Karpas-422 (cell line): ENCODE measurements at regions not wholly inside any gene's neighbourhood (a gene's known extent, or its start where the extent isn't known, plus 50 kb on each side); places are given as distances from the start of the nearest gene placed in this dataset.

Experiments
- DNase-seq: peaks from one replicate; pipeline ENCODE4 v3.0.0-alpha.2; 2015
- H2AFZ ChIP-seq: fragments of 200-600 bp; sonication (generic); 2 replicates; pipeline ENCODE4 v1.6.1; 2014; ENCODE audit warnings: antibody characterized with exemption, low read length, mixed read lengths
- H3K27ac ChIP-seq: fragments of 200-600 bp; sonication (generic); 2 replicates; pipeline ENCODE4 v1.5.1; 2014; ENCODE audit warnings: mild to moderate bottlenecking, low read length, moderate library complexity
- H3K27me3 ChIP-seq: fragments of 200-600 bp; sonication (generic); 2 replicates; pipeline ENCODE4 v1.6.1; 2014; ENCODE audit warnings: low read length, mixed read lengths
- H3K36me3 ChIP-seq: fragments of 200-600 bp; sonication (generic); 2 replicates; pipeline ENCODE4 v1.6.1; 2014; ENCODE audit warnings: low read length, mixed read lengths; ENCODE audit not compliant: insufficient read depth
- H3K4me1 ChIP-seq: fragments of 200-600 bp; sonication (generic); 2 replicates; pipeline ENCODE4 v1.6.1; 2014; ENCODE audit warnings: mild to moderate bottlenecking, low read length, mixed read lengths
- H3K4me2 ChIP-seq: fragments of 200-600 bp; sonication (generic); 2 replicates; pipeline ENCODE4 v1.6.1; 2014; ENCODE audit warnings: low read length, low read depth, mild to moderate bottlenecking; ENCODE audit not compliant: poor library complexity, severe bottlenecking
- H3K4me3 ChIP-seq: fragments of 200-600 bp; sonication (generic); 2 replicates; pipeline ENCODE4 v1.5.1; 2014; ENCODE audit warnings: mild to moderate bottlenecking, antibody characterized with exemption, low read length, mixed read lengths
- H3K79me2 ChIP-seq: fragments of 200-600 bp; sonication (generic); 2 replicates; pipeline ENCODE4 v1.6.1; 2014; ENCODE audit warnings: mild to moderate bottlenecking, low read length, mixed read lengths
- H3K9ac ChIP-seq: fragments of 200-600 bp; sonication (generic); 2 replicates; pipeline ENCODE4 v1.6.0; 2014; ENCODE audit warnings: low read length
- H3K9me2 ChIP-seq: fragments of 200-600 bp; sonication (generic), shearing (Covaris generic); replicated peaks from 2 replicates; pipeline ENCODE4 v1.6.0; 2014; ENCODE audit warnings: mild to moderate bottlenecking, low read length, moderate library complexity; ENCODE audit not compliant: insufficient read depth
- H3K9me3 ChIP-seq: fragments of 300-700, 200-600 bp; sonication (generic); 2 replicates; pipeline ENCODE4 v1.6.1; 2014; ENCODE audit warnings: low read length, mixed read lengths
- H4K20me1 ChIP-seq: fragments of 200-600 bp; sonication (generic); 2 replicates; pipeline ENCODE4 v1.6.1; 2014; ENCODE audit warnings: mild to moderate bottlenecking, antibody characterized with exemption, low read length, low read depth; ENCODE audit not compliant: insufficient read depth

GRCh38 chr14:34329301-34329700 lies 132.7 kb downstream of the SPTSSA start:
- H2AFZ ChIP-seq: no peak overlapping the region
- H3K79me2 ChIP-seq: no peaks in the 10 kb centered on the region
- no peaks in the 10 kb centered on the region for H3K9me3 ChIP-seq
- H3K36me3 ChIP-seq: no peaks in the 10 kb centered on the region
- H3K4me2 ChIP-seq: no peak overlapping the region
- no peak overlapping the region for H3K9ac ChIP-seq
- H4K20me1 ChIP-seq: no peaks in the 10 kb centered on the region
- H3K9me2 ChIP-seq: no peaks in the 10 kb centered on the region
- H3K4me1 ChIP-seq: peaks cover 12% of the 10 kb centered on the region
- H3K27me3 ChIP-seq: no peaks in the 10 kb centered on the region
- no peak for DNase-seq
- H3K27ac ChIP-seq: no peak overlapping the region
- H3K4me3 ChIP-seq: no peak overlapping the region

DNA sequence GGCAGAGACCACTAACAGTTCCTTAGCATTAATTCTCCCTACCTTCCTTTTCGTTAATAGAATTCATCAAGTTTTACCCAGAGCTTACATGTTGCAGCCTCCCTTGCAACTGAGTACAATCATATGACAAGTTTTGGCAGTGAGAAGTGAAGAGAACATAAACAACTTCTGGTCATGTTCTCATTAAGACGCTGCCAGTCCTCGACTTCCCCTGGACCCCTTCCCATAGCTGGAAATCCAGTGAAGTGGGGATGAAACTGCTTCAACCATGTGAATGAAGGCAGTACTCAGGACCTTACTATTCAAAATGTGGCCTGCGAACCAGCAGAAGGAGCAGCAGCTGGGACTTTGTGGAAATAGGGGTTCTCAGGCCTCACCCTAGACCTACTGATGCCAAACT lies 133.9 kb downstream of the SPTSSA start:
- no peak overlapping the region for H3K4me3 ChIP-seq

DNA sequence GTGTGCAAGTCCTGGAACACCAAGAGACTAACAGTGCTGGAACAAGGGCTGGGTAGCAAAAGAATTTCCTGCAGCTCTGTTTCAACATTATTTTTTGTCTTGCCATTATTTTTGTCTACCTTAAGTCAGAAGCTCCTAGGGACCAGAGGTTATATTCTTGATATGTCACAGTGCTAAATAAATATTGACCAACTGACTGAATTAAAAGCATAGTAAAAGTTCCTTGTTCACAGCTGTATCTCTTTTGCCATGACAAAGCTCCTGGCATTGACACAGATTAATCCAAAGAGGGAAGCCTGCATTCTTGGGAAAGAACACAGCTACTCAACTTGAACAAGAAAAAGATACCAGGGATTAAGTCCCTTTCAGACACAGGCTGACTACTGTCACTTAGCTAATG lies 136.5 kb downstream of the SPTSSA start:
- Histone ChIP-seq H2AFZ (no peak overlapping the region), H3K79me2 (no peaks in the 10 kb centered on the region), H3K9ac (no peak overlapping the region), H3K4me1 (no peaks in the 10 kb centered on the region), H3K27me3 (no peaks in the 10 kb centered on the region), H4K20me1 (no peaks in the 10 kb centered on the region), H3K36me3 (no peaks in the 10 kb centered on the region), H3K9me3 (no peaks in the 10 kb centered on the region), H3K9me2 (no peaks in the 10 kb centered on the region), H3K4me2 (no peak overlapping the region), H3K27ac (no peak overlapping the region), H3K4me3 (no peak overlapping the region)
- no peak for DNase-seq

More for the DNA sequence above, 133.9 kb downstream of the SPTSSA start:
- no peaks in the 10 kb centered on the region for H3K9me2 ChIP-seq
- H3K79me2 ChIP-seq: no peaks in the 10 kb centered on the region
- no peaks in the 10 kb centered on the region for H3K36me3 ChIP-seq
- no peak for DNase-seq
- no peak overlapping the region for H3K4me2 ChIP-seq
- no peaks in the 10 kb centered on the region for H3K27me3 ChIP-seq
- no peaks in the 10 kb centered on the region for H3K9me3 ChIP-seq
- H3K9ac ChIP-seq: no peak overlapping the region
- peaks cover 12% of the 10 kb centered on the region for H3K4me1 ChIP-seq
- H3K27ac ChIP-seq: no peak overlapping the region
- no peak overlapping the region for H2AFZ ChIP-seq
- H4K20me1 ChIP-seq: no peaks in the 10 kb centered on the region

GRCh38 chr14:34324363-34324795 lies 137.7 kb downstream of the SPTSSA start:
- no peak overlapping the region for H3K27ac ChIP-seq
- no peak overlapping the region for H3K4me2 ChIP-seq
- H2AFZ ChIP-seq: no peak overlapping the region
- no peaks in the 10 kb centered on the region for H3K9me2 ChIP-seq
- H3K9ac ChIP-seq: no peak overlapping the region
- no peaks in the 10 kb centered on the region for H3K9me3 ChIP-seq
- no peaks in the 10 kb centered on the region for H3K36me3 ChIP-seq
- H3K79me2 ChIP-seq: no peaks in the 10 kb centered on the region
- no peak overlapping the region for H3K4me3 ChIP-seq
- no peaks in the 10 kb centered on the region for H3K4me1 ChIP-seq
- DNase-seq: peak; percentile 88
- H4K20me1 ChIP-seq: no peaks in the 10 kb centered on the region
- no peaks in the 10 kb centered on the region for H3K27me3 ChIP-seq

DNA sequence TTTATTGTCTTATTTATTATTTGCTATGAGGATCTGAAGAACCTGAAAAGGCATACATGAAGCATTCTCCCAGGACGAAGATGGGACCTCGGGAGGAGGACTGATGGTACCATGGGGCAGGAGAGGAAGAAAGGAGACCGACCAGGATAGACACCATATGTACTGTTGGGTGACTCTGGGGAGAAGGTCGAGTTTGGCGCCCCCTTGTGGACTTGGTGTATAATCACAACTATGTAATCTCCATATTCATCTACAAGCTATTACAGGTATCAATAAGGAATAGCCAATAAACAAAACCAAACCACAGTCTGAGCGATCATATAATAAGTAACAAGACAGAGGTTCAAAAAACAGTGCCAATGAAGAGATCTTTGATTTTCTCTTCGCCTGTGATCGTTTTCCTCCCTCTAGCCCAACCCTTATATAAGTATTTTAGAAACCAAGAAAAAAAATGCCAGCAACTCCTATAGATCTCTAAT lies 139.1 kb downstream of the SPTSSA start:
- Histone ChIP-seq H3K9me3 (no peaks in the 10 kb centered on the region), H3K9me2 (no peaks in the 10 kb centered on the region), H3K27ac (no peak overlapping the region), H3K4me1 (no peaks in the 10 kb centered on the region), H3K27me3 (no peaks in the 10 kb centered on the region), H4K20me1 (no peaks in the 10 kb centered on the region), H3K9ac (no peak overlapping the region), H3K4me2 (no peak overlapping the region), H3K36me3 (no peaks in the 10 kb centered on the region), H3K4me3 (no peak overlapping the region), H3K79me2 (no peaks in the 10 kb centered on the region), H2AFZ (no peak overlapping the region)
- peak; percentile 90 for DNase-seq

DNA sequence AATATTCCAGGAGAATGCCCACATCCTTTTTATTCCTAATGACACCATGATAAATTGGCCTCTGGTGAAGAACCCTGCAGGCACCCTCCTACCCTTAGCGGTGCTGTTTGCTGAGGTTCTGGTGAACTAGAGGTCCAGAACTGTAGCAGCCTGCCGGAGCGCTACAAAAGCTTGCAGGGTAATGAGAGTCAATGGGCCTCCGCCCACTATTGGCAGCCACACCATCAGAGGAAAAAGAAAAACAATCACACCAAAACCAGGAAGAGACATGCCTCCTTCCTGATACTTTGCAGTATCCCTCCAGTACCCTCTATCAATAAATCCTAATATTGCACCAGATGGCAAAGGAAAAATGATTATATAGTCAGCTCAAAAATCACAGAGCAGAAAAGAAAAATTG lies 142.9 kb downstream of the SPTSSA start:
- DNase-seq: no peak
- Histone ChIP-seq H3K27ac (no peak overlapping the region), H3K4me1 (no peaks in the 10 kb centered on the region), H3K9me2 (no peaks in the 10 kb centered on the region), H3K4me3 (no peak overlapping the region), H3K79me2 (no peaks in the 10 kb centered on the region), H3K4me2 (no peak overlapping the region), H3K36me3 (no peaks in the 10 kb centered on the region), H3K9ac (no peak overlapping the region), H2AFZ (no peak overlapping the region), H3K9me3 (no peaks in the 10 kb centered on the region), H3K27me3 (no peaks in the 10 kb centered on the region), H4K20me1 (no peaks in the 10 kb centered on the region)

DNA sequence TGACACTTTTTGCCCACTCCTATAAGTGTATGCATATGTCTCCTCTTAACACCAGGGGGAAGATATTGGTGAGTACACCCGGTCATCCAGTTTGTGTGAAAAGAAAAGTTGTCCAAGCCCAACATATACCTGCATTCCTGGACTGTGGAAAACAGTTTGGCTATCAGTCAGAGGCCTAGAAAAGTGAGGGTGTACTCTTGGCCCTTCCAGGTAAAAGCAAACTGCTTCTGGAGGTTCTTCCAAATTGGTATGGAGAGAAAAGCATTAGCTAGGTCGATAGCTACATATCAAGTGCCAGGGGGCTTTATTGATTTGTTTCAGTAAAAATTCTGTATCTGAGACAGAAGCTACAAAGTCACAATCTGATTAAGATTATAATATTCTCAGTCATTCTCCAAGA lies 144.0 kb downstream of the SPTSSA start:
- H3K9me3 ChIP-seq: no peaks in the 10 kb centered on the region
- no peaks in the 10 kb centered on the region for H3K79me2 ChIP-seq
- H3K4me1 ChIP-seq: no peaks in the 10 kb centered on the region
- H2AFZ ChIP-seq: no peak overlapping the region
- no peaks in the 10 kb centered on the region for H3K36me3 ChIP-seq
- no peak overlapping the region for H3K9ac ChIP-seq
- no peaks in the 10 kb centered on the region for H3K9me2 ChIP-seq
- DNase-seq: no peak
- H3K4me2 ChIP-seq: no peak overlapping the region
- no peaks in the 10 kb centered on the region for H4K20me1 ChIP-seq
- H3K27ac ChIP-seq: no peak overlapping the region
- no peak overlapping the region for H3K4me3 ChIP-seq
- no peaks in the 10 kb centered on the region for H3K27me3 ChIP-seq

DNA sequence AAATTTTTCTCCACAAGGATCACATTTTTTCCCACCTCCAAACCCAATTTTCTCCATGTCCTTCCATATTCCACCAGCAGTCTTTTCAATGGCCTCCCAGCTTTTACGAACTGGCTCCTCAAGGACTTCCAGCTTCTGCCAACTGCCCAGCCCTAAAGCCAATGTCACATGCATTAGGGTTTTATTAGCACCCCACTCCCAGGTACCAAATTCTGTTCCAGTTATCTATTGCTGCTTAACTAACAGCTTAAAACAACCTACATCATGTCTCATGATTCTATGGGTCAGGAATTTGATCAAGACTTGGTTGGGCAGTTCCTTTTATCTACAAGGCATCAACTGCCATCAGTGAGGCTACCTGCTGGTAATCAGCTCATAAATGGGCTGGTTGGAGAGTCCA lies 151.3 kb downstream of the SPTSSA start:
- no peaks in the 10 kb centered on the region for H3K27me3 ChIP-seq
- H3K9me2 ChIP-seq: no peaks in the 10 kb centered on the region
- DNase-seq: no peak
- no peaks in the 10 kb centered on the region for H3K4me1 ChIP-seq
- no peaks in the 10 kb centered on the region for H3K9me3 ChIP-seq
- no peak overlapping the region for H3K9ac ChIP-seq
- no peak overlapping the region for H3K4me3 ChIP-seq
- H3K79me2 ChIP-seq: no peaks in the 10 kb centered on the region
- H4K20me1 ChIP-seq: no peaks in the 10 kb centered on the region
- no peak overlapping the region for H2AFZ ChIP-seq
- no peak overlapping the region for H3K4me2 ChIP-seq
- no peak overlapping the region for H3K27ac ChIP-seq
- no peaks in the 10 kb centered on the region for H3K36me3 ChIP-seq

GRCh38 chr14:34303811-34304210 lies 158.2 kb downstream of the SPTSSA start:
- H3K36me3 ChIP-seq: no peaks in the 10 kb centered on the region
- H3K9me3 ChIP-seq: no peaks in the 10 kb centered on the region
- H3K9me2 ChIP-seq: no peaks in the 10 kb centered on the region
- no peaks in the 10 kb centered on the region for H4K20me1 ChIP-seq
- H3K4me3 ChIP-seq: no peak overlapping the region
- no peak overlapping the region for H2AFZ ChIP-seq
- no peak for DNase-seq
- H3K4me1 ChIP-seq: no peaks in the 10 kb centered on the region
- no peaks in the 10 kb centered on the region for H3K27me3 ChIP-seq
- H3K4me2 ChIP-seq: no peak overlapping the region
- no peak overlapping the region for H3K27ac ChIP-seq
- H3K79me2 ChIP-seq: no peaks in the 10 kb centered on the region
- H3K9ac ChIP-seq: no peak overlapping the region
